Breast epithelium (tissue), 4 donors: ENCODE measurements at regions not wholly inside any gene's neighbourhood (a gene's known extent, or its start where the extent isn't known, plus 50 kb on each side); places are given as distances from the start of the nearest gene placed in this dataset.
"Not testable (repeated sequence)": the region's sequence is repeated elsewhere in the genome, so short reads cannot be mapped to it uniquely, and the experiment has no call there.

Experiments used
- DNase-seq, 2 donors: peaks; one replicate each; pipeline ENCODE4 v3.0.0-alpha.2; 2019; ENCODE audit warnings: low spot score in 2 of 2
- H3K27ac ChIP-seq, 2 donors: fragments of 200-600 bp; sonication (generic) in 1 of 2; one replicate each; pipeline ENCODE4 v1.5.1; 2016 to 2019; ENCODE audit warnings: mild to moderate bottlenecking in 1 of 2
- H3K27me3 ChIP-seq, 2 donors: fragments of 200-600 bp; sonication (generic) in 1 of 2; one replicate each; pipeline versions ENCODE4 v1.5.1 to v1.6.0; 2017 to 2019; ENCODE audit warnings: control low read depth in 1 of 2, mild to moderate bottlenecking in 1 of 2
- H3K36me3 ChIP-seq: fragments of 200-600 bp; one replicate; pipeline ENCODE4 v1.5.1; 2019
- H3K4me1 ChIP-seq, 2 donors: fragments of 200-600 bp; sonication (generic); one replicate each; pipeline ENCODE4 v1.5.1; 2016 to 2019; ENCODE audit warnings: control low read depth in 1 of 2
- H3K4me3 ChIP-seq, 3 donors: fragments of 200-600 bp; sonication (generic); 1 replicate in 2 of 3; 2 replicates in 1 of 3; pipeline ENCODE4 v1.5.1; 2016 to 2019; ENCODE audit warnings: mild to moderate bottlenecking in 3 of 3, moderate library complexity in 2 of 3
- H3K9me3 ChIP-seq, 2 donors: fragments of 200-600 bp; sonication (generic) in 1 of 2; one replicate each; pipeline ENCODE4 v1.5.1; 2016 to 2019; ENCODE audit warnings: control low read depth in 1 of 2
- POLR2A ChIP-seq: fragments of 450-650 bp; IDR thresholded peaks from one replicate; pipeline ENCODE4 v1.6.1; 2016; ENCODE audit warnings: antibody characterized with exemption, mild to moderate bottlenecking, moderate library complexity
- POLR2AphosphoS5 ChIP-seq, 3 donors: sonication (generic); formaldehyde crosslinking; IDR thresholded peaks; one replicate each; pipeline ENCODE4 v1.6.1; 2017; ENCODE audit warnings: antibody characterized with exemption in 3 of 3
- intact Hi-C: fragments of 100-400 bp; cut with DNase I; formaldehyde crosslinking; loops from one replicate; pipeline ENCODE4 v1.15.1; 2023; ENCODE audit warnings: low total_unique reads
- TF ChIP-seq, protein P1 (sequence below), 3 donors: fragments of 450-650 bp; IDR thresholded peaks; one replicate each; pipeline ENCODE4 v1.5.1; 2016 to 2017; ENCODE audit warnings: antibody characterized with exemption in 3 of 3, mild to moderate bottlenecking in 3 of 3, moderate library complexity in 3 of 3

- Histone ChIP-seq H3K36me3 (no peaks in the 10 kb centered on the region), H3K4me1 (no peaks in the 10 kb centered on the region), H3K27ac (no peak overlapping the region), H3K9me3 (no peaks in the 10 kb centered on the region), H3K27me3 (no peaks in the 10 kb centered on the region), H3K4me3 (no peak overlapping the region)
- intact Hi-C loops: no loop called here
- DNase-seq: no peak
- TF ChIP-seq POLR2A: no peak
- TF ChIP-seq POLR2AphosphoS5 (IDR thresholded peaks at IDR 0.05): no peak
- TF ChIP-seq, protein P1, sequence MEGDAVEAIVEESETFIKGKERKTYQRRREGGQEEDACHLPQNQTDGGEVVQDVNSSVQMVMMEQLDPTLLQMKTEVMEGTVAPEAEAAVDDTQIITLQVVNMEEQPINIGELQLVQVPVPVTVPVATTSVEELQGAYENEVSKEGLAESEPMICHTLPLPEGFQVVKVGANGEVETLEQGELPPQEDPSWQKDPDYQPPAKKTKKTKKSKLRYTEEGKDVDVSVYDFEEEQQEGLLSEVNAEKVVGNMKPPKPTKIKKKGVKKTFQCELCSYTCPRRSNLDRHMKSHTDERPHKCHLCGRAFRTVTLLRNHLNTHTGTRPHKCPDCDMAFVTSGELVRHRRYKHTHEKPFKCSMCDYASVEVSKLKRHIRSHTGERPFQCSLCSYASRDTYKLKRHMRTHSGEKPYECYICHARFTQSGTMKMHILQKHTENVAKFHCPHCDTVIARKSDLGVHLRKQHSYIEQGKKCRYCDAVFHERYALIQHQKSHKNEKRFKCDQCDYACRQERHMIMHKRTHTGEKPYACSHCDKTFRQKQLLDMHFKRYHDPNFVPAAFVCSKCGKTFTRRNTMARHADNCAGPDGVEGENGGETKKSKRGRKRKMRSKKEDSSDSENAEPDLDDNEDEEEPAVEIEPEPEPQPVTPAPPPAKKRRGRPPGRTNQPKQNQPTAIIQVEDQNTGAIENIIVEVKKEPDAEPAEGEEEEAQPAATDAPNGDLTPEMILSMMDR (IDR thresholded peaks at IDR 0.05): no peak
Measured at GRCh38 chr6:100062621-100063020, 68.6 kb upstream of the MCHR2 start.

GRCh38 chr6:100057941-100058340 lies 63.9 kb upstream of the MCHR2 start:
- no peak for DNase-seq
- Histone ChIP-seq H3K4me1 (no peaks in the 10 kb centered on the region), H3K9me3 (peaks cover 2 to 5% of the 10 kb centered on the region in 2 donors), H3K36me3 (no peaks in the 10 kb centered on the region), H3K27ac (no peak overlapping the region), H3K27me3 (no peaks in the 10 kb centered on the region), H3K4me3 (no peak overlapping the region)
- intact Hi-C loops: no loop called here
- TF ChIP-seq POLR2A (no peak), POLR2AphosphoS5 (IDR thresholded peaks at IDR 0.05) (no peak)

- Histone ChIP-seq H3K4me3 (no peak overlapping the region), H3K27ac (no peak overlapping the region), H3K9me3 (peaks cover 0 to 2% of the 10 kb centered on the region in 2 donors), H3K27me3 (no peaks in the 10 kb centered on the region), H3K4me1 (no peaks in the 10 kb centered on the region), H3K36me3 (no peaks in the 10 kb centered on the region)
- intact Hi-C loops: no loop called here
- TF ChIP-seq POLR2A: no peak
- TF ChIP-seq, protein P1 (IDR thresholded peaks at IDR 0.05): no peak
- TF ChIP-seq POLR2AphosphoS5 (IDR thresholded peaks at IDR 0.05): no peak
- no peak for DNase-seq
Measured at GRCh38 chr6:100050550-100050949, 56.5 kb upstream of the MCHR2 start.

- H3K4me1 ChIP-seq, H3K27ac ChIP-seq, DNase-seq, H3K36me3 ChIP-seq, intact Hi-C loops, H3K4me3 ChIP-seq, H3K27me3 ChIP-seq, H3K9me3 ChIP-seq: not testable (repeated sequence)
Measured at GRCh38 chr6:100043961-100044360, 49.9 kb upstream of the MCHR2 start.
